Smooth muscle cell (in vitro differentiated cells): ENCODE measurements at regions not wholly inside any gene's neighbourhood (a gene's known extent, or its start where the extent isn't known, plus 50 kb on each side); places are given as distances from the start of the nearest gene placed in this dataset.

Source experiments
- DNase-seq: peaks from one replicate; lab custom pipeline; 2025; ENCODE audit not compliant: unreplicated experiment; lab: John Stamatoyannopoulos, UW
- H2AFZ ChIP-seq: fragments of 200-600 bp; sonication (generic); 2 replicates; pipeline ENCODE4 v1.6.0; 2016; ENCODE audit warnings: antibody characterized with exemption, low read depth, mild to moderate bottlenecking
- H3F3A ChIP-seq: fragments of 200-600 bp; sonication (generic); 2 replicates; pipeline ENCODE4 v1.6.0; 2017; ENCODE audit warnings: antibody characterized with exemption, low read depth
- H3K27ac ChIP-seq: fragments of 200-600 bp; sonication (generic); 2 replicates; pipeline ENCODE4 v1.5.1; 2016; ENCODE audit warnings: low read depth, mild to moderate bottlenecking
- H3K27me3 ChIP-seq: fragments of 200-600 bp; sonication (generic); 2 replicates; pipeline ENCODE4 v1.6.1; 2016; ENCODE audit warnings: low read depth, mild to moderate bottlenecking
- H3K36me3 ChIP-seq: fragments of 200-600 bp; sonication (generic); 2 replicates; pipeline ENCODE4 v1.5.1; 2016; ENCODE audit warnings: low read depth
- H3K4me1 ChIP-seq: fragments of 200-600 bp; sonication (generic); 2 replicates; pipeline ENCODE4 v1.5.1; 2016; ENCODE audit warnings: low read depth
- H3K4me2 ChIP-seq: fragments of 200-600 bp; sonication (generic); 2 replicates; pipeline ENCODE4 v1.6.0; 2016; ENCODE audit warnings: mild to moderate bottlenecking
- H3K4me3 ChIP-seq: fragments of 200-600 bp; sonication (generic); 2 replicates; pipeline ENCODE4 v1.5.1; 2016; ENCODE audit warnings: mild to moderate bottlenecking
- H3K79me2 ChIP-seq: fragments of 200-600 bp; sonication (generic); 2 replicates; pipeline ENCODE4 v1.6.0; 2016; ENCODE audit warnings: low read depth, mild to moderate bottlenecking
- H3K9ac ChIP-seq: fragments of 200-600 bp; sonication (generic); 2 replicates; pipeline ENCODE4 v1.6.0; 2016; ENCODE audit warnings: low read depth
- H3K9me3 ChIP-seq: fragments of 200-600 bp; sonication (generic); replicated peaks from 2 replicates; pipeline ENCODE4 v1.5.1; 2016; ENCODE audit warnings: low read depth
- H4K20me1 ChIP-seq: fragments of 200-600 bp; sonication (generic); 2 replicates; pipeline ENCODE4 v1.6.0; 2016; ENCODE audit warnings: low read depth
- CTCF ChIP-seq: fragments of 200-600 bp; sonication (generic); IDR thresholded peaks from 2 replicates; pipeline ENCODE4 v1.5.1; 2017; ENCODE audit warnings: borderline replicate concordance, mild to moderate bottlenecking, antibody characterized with exemption; ENCODE audit not compliant: insufficient read depth, poor library complexity, severe bottlenecking
- WGBS: methylation state at CpG from one replicate; pipeline ENCODE4 v1.1.7; 2016; ENCODE audit warnings: low lambda C conversion rate; 5-methylcytosine and 5-hydroxymethylcytosine counted together

- Histone ChIP-seq H3K9ac (no peak overlapping the region), H3K4me3 (no peak overlapping the region), H3K36me3 (no peaks in the 10 kb centered on the region), H3K4me1 (no peaks in the 10 kb centered on the region), H3K27ac (no peak overlapping the region), H4K20me1 (no peaks in the 10 kb centered on the region), H3K4me2 (no peak overlapping the region), H3K27me3 (no peaks in the 10 kb centered on the region), H3K79me2 (no peaks in the 10 kb centered on the region), H3F3A (no peaks in the 10 kb centered on the region), H2AFZ (no peak overlapping the region), H3K9me3 (no peaks in the 10 kb centered on the region)
- WGBS: 45% methylated on average over 4 of the region's 4 CpGs
- DNase-seq: peak; percentile 58
- peak; percentile 73 for TF ChIP-seq CTCF
These were observed 59.1 kb upstream of the PJA2 start for GRCh38 chr5:109468737-109469420.

- Histone ChIP-seq H3K79me2 (no peaks in the 10 kb centered on the region), H4K20me1 (no peaks in the 10 kb centered on the region), H3K9me3 (no peaks in the 10 kb centered on the region), H3K4me2 (no peak overlapping the region), H3F3A (no peaks in the 10 kb centered on the region), H2AFZ (no peak overlapping the region), H3K4me3 (no peak overlapping the region), H3K4me1 (no peaks in the 10 kb centered on the region), H3K36me3 (no peaks in the 10 kb centered on the region), H3K27ac (no peak overlapping the region), H3K9ac (no peak overlapping the region), H3K27me3 (no peaks in the 10 kb centered on the region)
- 100% methylated on average over 1 of the region's 1 CpG for WGBS
- no peak for DNase-seq
- TF ChIP-seq CTCF: no peak
These were observed 58.5 kb upstream of the PJA2 start for GRCh38 chr5:109468288-109468676.

- 89% methylated on average over 4 of the region's 4 CpGs for WGBS
- H4K20me1 ChIP-seq: no peaks in the 10 kb centered on the region
- TF ChIP-seq CTCF: no peak
These were observed 57.3 kb upstream of the PJA2 start for GRCh38 chr5:109467058-109467457.

More at GRCh38 chr5:109467058-109467457, 57.3 kb upstream of the PJA2 start:
- no peak overlapping the region for H3K4me2 ChIP-seq
- no peaks in the 10 kb centered on the region for H3F3A ChIP-seq
- no peak overlapping the region for H3K27ac ChIP-seq
- H3K9ac ChIP-seq: no peak overlapping the region
- no peaks in the 10 kb centered on the region for H3K9me3 ChIP-seq
- no peaks in the 10 kb centered on the region for H3K27me3 ChIP-seq
- no peak for DNase-seq
- no peak overlapping the region for H2AFZ ChIP-seq
- H3K4me1 ChIP-seq: no peaks in the 10 kb centered on the region
- no peaks in the 10 kb centered on the region for H3K79me2 ChIP-seq
- H3K36me3 ChIP-seq: no peaks in the 10 kb centered on the region
- no peak overlapping the region for H3K4me3 ChIP-seq
